ENCODE measurements at regions not wholly inside any gene's neighbourhood (a gene's known extent, or its start where the extent isn't known, plus 50 kb on each side); places are given as distances from the start of the nearest gene placed in this dataset.

DNA sequence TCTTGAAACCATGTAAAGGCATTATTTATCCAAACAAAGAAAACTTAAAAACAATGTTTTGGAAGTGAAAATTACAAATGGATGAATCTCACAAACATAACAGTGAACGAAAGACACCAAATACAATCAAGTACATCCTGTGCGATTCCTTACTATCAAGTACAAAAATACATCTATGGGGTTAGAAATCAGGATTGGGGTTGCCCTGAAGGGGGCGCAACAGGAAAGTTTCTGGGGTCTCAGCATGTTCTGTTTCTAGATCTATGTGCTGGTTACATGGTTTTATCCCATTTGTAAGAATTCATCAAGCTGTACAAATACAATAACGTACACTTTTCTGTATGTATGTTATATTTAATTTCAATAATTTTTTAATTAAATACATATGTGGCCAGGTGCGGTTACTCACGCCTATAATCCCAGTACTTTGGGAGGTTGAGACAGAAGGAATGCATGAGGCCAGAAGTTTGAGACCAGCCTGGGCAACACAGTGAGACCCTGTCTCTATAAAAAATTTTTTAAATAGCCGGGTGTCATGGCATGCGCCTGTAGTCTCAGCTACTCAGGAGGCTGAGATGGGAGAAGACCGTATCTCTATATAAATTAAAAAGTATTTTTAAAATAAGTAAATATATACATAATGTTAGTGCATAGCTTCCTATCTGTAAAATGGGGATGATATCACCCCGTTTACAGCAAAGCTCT, 121.5 kb upstream of the SOD1 start:
- no peak overlapping the region for H3K27ac ChIP-seq
- H3K4me3 ChIP-seq: no peak overlapping the region
- no peak overlapping the region for H3K9ac ChIP-seq (ENCODE audit: insufficient read length)
- no peaks in the 10 kb centered on the region for H3K36me3 ChIP-seq (ENCODE audit: insufficient read depth, low read length)
- no peak for DNase-seq (ENCODE audit: low read depth, low spot score)
- TF ChIP-seq EZH2 (IDR thresholded peaks at IDR 0.05) (no peak), FOXP2 (optimal IDR thresholded peaks at IDR 0.05; ENCODE audit: control extremely low read depth, extremely low read length, insufficient read depth) (no peak), POLR2AphosphoS5 (IDR thresholded peaks at IDR 0.05; ENCODE audit: borderline replicate concordance, low read depth, low read length) (no peak)
- H3K9me3 ChIP-seq (ENCODE audit: low read depth, low read length): no peaks in the 10 kb centered on the region

- DNase-seq (ENCODE audit: low read depth, low spot score): no peak
- H3K27ac ChIP-seq: no peak overlapping the region
- no peak for TF ChIP-seq EZH2 (IDR thresholded peaks at IDR 0.05)
- no peak for TF ChIP-seq POLR2AphosphoS5 (IDR thresholded peaks at IDR 0.05; ENCODE audit: borderline replicate concordance, low read depth, low read length)
- no peak for TF ChIP-seq FOXP2 (optimal IDR thresholded peaks at IDR 0.05; ENCODE audit: control extremely low read depth, extremely low read length, insufficient read depth)
Measured at GRCh38 chr21:31536138-31536537, 123.4 kb upstream of the SOD1 start.

DNA sequence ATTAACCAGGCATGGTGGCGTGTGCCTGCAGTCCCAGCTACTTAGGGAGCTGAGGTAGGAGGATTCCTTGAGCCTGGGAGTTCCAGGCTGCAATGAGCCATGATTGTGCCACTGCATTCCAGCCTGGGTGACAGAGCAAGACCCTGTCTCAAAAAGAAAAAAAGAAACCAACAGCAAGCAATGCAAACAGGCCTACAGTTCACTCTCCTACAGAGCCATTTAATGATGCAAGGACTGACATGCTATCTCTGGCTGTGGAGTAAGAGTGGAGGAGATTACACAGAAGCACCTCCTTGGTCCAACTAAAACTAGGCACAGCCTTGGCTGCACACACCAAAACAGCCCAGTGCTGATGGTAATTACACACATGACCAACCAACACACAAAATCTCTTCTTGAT, 127.5 kb upstream of the SOD1 start:
- TF ChIP-seq POLR2AphosphoS5 (IDR thresholded peaks at IDR 0.05; ENCODE audit: borderline replicate concordance, low read depth, low read length) (no peak), FOXP2 (optimal IDR thresholded peaks at IDR 0.05; ENCODE audit: control extremely low read depth, extremely low read length, insufficient read depth) (no peak), EZH2 (IDR thresholded peaks at IDR 0.05) (no peak)
- H3K9me3 ChIP-seq (ENCODE audit: low read depth, low read length): no peaks in the 10 kb centered on the region
- H3K27ac ChIP-seq: no peak overlapping the region
- no peak overlapping the region for H3K4me3 ChIP-seq
- no peaks in the 10 kb centered on the region for H3K36me3 ChIP-seq (ENCODE audit: insufficient read depth, low read length)
- H3K9ac ChIP-seq (ENCODE audit: insufficient read length): no peak overlapping the region
- DNase-seq (ENCODE audit: low read depth, low spot score): no peak

More at GRCh38 chr21:31536138-31536537, 123.4 kb upstream of the SOD1 start:
- Histone ChIP-seq H3K4me3 (no peak overlapping the region), H3K36me3 (ENCODE audit: insufficient read depth, low read length) (no peaks in the 10 kb centered on the region), H3K9me3 (ENCODE audit: low read depth, low read length) (no peaks in the 10 kb centered on the region), H3K9ac (ENCODE audit: insufficient read length) (no peak overlapping the region)

DNA sequence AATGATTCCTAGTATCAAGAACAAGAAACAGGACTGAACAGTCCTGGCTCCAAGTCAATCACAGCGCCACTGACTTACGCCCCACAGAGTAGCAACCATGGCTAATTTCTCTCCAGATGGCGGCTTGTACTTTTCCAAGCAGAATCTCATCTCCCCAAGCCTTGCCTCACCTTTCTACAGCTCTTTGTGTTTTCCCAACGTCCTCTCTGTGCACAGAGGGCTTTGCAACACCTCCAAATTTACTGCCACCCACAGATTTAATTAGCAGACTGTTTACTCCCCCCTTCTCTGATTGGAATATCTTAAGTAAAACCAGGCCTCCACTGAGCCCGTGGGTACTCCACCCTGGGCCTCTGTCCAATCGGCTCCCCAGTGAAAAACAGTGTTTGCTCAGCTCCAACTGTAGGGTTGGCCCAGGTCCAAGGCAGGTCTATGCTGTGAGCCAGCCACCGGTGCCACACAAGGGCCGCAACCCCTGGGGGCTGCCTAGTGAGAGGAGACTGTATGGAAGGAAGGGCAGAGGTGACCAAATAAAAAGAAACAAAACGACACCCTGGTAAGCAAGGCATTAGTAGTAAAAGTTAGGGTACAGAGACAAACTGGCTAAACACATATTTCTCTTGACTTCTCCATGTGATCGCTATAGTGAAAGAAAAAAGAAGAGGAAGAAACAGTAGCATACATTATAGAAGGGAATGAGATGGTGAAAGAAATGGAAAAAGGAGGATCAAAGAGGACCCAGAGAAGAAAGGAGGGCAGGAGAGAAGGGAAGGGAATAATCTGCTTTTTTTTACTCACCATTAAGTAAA, 128.4 kb upstream of the SOD1 start:
- no peak for TF ChIP-seq POLR2AphosphoS5 (IDR thresholded peaks at IDR 0.05; ENCODE audit: borderline replicate concordance, low read depth, low read length)
- no peak for TF ChIP-seq EZH2 (IDR thresholded peaks at IDR 0.05)
- TF ChIP-seq FOXP2 (optimal IDR thresholded peaks at IDR 0.05; ENCODE audit: control extremely low read depth, extremely low read length, insufficient read depth): no peak
- H3K36me3 ChIP-seq (ENCODE audit: insufficient read depth, low read length): no peaks in the 10 kb centered on the region
- H3K27ac ChIP-seq: no peak overlapping the region
- no peak for DNase-seq (ENCODE audit: low read depth, low spot score)
- no peak overlapping the region for H3K9ac ChIP-seq (ENCODE audit: insufficient read length)
- H3K9me3 ChIP-seq (ENCODE audit: low read depth, low read length): no peaks in the 10 kb centered on the region
- no peak overlapping the region for H3K4me3 ChIP-seq

- H3K27ac ChIP-seq: no peak overlapping the region
- H3K9ac ChIP-seq (ENCODE audit: insufficient read length): no peak overlapping the region
- no peak for DNase-seq (ENCODE audit: low read depth, low spot score)
- no peak for TF ChIP-seq FOXP2 (optimal IDR thresholded peaks at IDR 0.05; ENCODE audit: control extremely low read depth, extremely low read length, insufficient read depth)
- H3K9me3 ChIP-seq (ENCODE audit: low read depth, low read length): no peaks in the 10 kb centered on the region
- H3K36me3 ChIP-seq (ENCODE audit: insufficient read depth, low read length): no peaks in the 10 kb centered on the region
- H3K4me3 ChIP-seq: no peak overlapping the region
Measured at GRCh38 chr21:31530364-31530763, 129.1 kb upstream of the SOD1 start.

GRCh38 chr21:31529406-31529805, 130.1 kb upstream of the SOD1 start:
- no peak for DNase-seq (ENCODE audit: low read depth, low spot score)
- H3K9ac ChIP-seq (ENCODE audit: insufficient read length): no peak overlapping the region
- no peak overlapping the region for H3K4me3 ChIP-seq
- H3K9me3 ChIP-seq (ENCODE audit: low read depth, low read length): no peaks in the 10 kb centered on the region
- TF ChIP-seq EZH2 (IDR thresholded peaks at IDR 0.05) (no peak), POLR2AphosphoS5 (IDR thresholded peaks at IDR 0.05; ENCODE audit: borderline replicate concordance, low read depth, low read length) (no peak), FOXP2 (optimal IDR thresholded peaks at IDR 0.05; ENCODE audit: control extremely low read depth, extremely low read length, insufficient read depth) (no peak)
- no peak overlapping the region for H3K27ac ChIP-seq
- H3K36me3 ChIP-seq (ENCODE audit: insufficient read depth, low read length): no peaks in the 10 kb centered on the region

- no peak for DNase-seq (ENCODE audit: low read depth, low spot score)
- TF ChIP-seq EZH2 (IDR thresholded peaks at IDR 0.05) (no peak), POLR2AphosphoS5 (IDR thresholded peaks at IDR 0.05; ENCODE audit: borderline replicate concordance, low read depth, low read length) (no peak), FOXP2 (optimal IDR thresholded peaks at IDR 0.05; ENCODE audit: control extremely low read depth, extremely low read length, insufficient read depth) (no peak)
- Histone ChIP-seq H3K4me3 (no peak overlapping the region), H3K27ac (no peak overlapping the region), H3K9me3 (ENCODE audit: low read depth, low read length) (no peaks in the 10 kb centered on the region), H3K9ac (ENCODE audit: insufficient read length) (no peak overlapping the region), H3K36me3 (ENCODE audit: insufficient read depth, low read length) (no peaks in the 10 kb centered on the region)
Measured at GRCh38 chr21:31526040-31526439, 133.5 kb upstream of the SOD1 start.

DNA sequence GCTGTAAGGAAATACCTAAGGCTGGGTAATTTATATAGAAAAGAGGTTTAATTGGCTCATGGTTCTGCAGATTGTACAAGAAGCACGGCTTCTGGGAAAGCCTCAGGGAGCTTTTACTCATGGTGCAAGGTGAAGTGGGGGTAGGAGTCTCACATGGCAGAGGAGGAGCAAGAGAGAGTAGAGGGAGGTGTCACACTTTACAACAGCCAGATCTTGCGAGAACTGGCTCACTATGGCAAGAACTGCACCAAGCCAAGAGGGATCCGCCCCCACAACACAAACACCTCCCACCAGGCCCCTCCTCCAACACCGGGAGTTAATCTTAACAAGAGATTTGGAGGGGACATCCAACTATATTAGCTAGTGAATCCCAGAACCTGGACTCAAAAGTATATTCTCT, 135.4 kb upstream of the SOD1 start:
- H3K4me3 ChIP-seq: no peak overlapping the region
- TF ChIP-seq POLR2AphosphoS5 (IDR thresholded peaks at IDR 0.05; ENCODE audit: borderline replicate concordance, low read depth, low read length): no peak
- TF ChIP-seq FOXP2 (optimal IDR thresholded peaks at IDR 0.05; ENCODE audit: control extremely low read depth, extremely low read length, insufficient read depth): no peak
- TF ChIP-seq EZH2 (IDR thresholded peaks at IDR 0.05): no peak

More for the DNA sequence above, 135.4 kb upstream of the SOD1 start:
- Histone ChIP-seq H3K27ac (no peak overlapping the region), H3K9ac (ENCODE audit: insufficient read length) (no peak overlapping the region), H3K9me3 (ENCODE audit: low read depth, low read length) (no peaks in the 10 kb centered on the region), H3K36me3 (ENCODE audit: insufficient read depth, low read length) (no peaks in the 10 kb centered on the region)
- DNase-seq (ENCODE audit: low read depth, low spot score): no peak

All from SK-N-MC (cell line).